ENCODE measurements at regions not wholly inside any gene's neighbourhood (a gene's known extent, or its start where the extent isn't known, plus 50 kb on each side); places are given as distances from the start of the nearest gene placed in this dataset.
"Not testable (repeated sequence)": the region's sequence is repeated elsewhere in the genome, so short reads cannot be mapped to it uniquely, and the experiment has no call there.

DNA sequence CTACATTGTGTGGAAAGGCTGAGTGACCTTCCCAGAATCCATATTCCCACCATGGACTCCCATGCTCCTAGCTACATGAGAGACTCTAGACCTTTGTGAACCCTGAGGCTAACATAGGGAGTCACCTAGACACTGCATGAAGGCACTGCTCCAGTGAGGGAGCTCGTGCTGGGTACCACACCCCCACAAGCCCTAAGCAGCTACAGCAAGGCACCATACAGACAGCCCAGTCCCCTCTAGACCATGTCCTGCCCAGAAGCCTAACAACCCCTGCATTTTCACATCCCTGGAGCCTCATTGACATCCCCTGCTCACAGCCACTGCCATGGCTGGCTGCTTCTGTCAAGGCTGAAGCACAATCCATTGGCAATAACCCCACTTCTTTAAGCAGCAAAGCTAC is 176.5 kb upstream of the CTNND2 start:
- DNase-seq = no peak

DNA sequence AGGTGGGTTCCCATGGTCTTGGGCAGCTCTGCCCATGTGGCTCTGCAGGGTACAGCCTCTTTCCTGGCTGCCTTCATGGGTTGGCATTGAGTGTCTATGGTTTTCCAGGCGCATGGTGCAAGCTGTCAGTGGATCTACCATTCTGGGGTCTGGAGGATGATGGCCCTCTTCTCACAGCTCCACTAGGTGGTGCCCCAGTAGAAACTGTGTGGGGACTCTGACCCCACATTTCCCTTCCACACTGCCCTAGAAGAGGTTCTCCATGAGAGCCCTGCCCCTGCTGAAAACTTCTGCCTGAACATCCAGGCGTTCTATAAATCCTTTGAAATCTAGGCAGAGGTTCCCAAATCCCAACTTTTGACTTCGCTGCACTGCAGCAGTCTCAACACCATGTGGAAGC is 174.0 kb upstream of the CTNND2 start:
- not testable (repeated sequence) for DNase-seq

DNA sequence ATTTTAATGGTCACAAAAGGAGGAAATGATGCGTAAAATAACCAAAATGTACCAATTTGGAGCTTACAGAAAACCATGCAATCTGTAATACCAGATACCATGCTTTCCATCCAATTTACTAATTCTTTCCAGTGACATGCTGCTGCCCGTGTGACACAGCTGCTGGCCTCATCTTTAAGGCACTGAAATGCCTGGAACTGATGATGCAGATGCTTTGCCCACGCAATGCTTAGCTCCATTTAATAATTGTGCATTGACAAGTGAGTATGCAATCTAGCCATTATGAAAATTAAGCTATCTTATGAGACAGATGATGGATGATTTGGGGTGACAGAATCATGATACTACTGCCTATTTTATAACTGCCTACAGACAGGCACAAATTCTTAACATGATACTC is 169.2 kb upstream of the CTNND2 start:
- no peak for DNase-seq

DNA sequence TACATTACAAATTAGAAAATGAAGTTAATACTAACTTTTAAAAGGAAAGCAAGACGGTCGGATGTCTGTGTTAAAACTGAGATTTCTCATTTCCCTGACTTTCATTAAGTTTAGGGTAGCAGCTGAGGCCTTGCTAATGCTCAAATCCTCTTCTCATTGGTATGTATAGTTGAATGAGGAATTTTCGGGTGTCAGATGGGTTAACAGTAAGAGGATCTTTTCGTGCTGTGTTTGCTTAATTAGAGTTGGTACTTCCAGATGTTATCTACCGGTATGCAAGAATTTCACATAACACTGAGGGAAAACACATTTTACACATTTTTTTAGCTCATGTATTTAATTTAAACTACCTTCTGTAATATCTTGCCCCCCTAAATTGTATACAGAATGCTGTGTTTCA is 168.2 kb upstream of the CTNND2 start:
- no peak for DNase-seq

DNA sequence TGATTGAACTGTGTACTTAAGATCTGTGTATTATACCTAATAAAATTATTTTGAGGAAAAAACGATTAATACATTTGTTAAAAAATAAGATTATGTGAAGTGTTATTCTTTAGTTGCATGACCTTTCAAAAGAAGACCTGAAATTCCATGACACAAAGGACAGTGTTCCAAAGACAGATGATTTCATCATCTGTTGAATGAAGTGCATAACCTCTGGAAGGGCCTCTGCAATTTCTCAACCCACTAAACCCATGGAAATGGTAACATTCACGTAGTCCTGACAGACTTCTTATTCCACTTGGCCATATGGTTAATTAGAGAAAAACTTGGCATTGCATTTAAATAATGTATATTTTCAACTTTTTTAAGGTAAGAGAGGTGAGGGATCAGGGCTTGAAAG is 167.2 kb upstream of the CTNND2 start:
- DNase-seq = no peak

DNA sequence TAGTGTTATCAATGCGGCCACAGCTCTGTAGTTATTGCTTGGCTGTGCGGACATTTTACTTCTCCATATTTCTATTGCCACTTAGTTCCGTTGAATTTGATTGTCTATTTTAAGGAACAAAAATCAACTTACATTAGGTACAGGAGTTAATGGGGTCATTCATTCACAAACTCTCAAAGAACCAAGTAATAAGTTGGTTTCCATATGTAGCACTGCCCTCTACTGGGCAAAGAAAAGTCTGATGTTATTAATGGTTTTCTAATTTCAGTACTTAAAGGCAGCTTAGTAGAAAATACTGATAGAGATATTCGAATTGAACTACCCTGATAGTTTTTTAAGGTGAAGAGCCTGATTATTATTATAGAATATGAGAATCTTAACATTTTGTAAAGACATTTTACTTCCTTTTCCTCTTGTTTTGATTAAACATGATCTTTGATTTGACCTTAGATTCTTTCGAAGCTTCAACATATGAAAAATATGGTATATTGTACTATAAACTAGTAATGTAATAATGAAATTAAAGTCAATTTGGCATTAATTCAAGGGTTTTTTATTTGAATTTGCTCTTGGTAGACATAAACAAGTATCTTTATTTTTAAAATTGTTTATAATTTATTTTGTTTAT is 119.5 kb upstream of the CTNND2 start:
- DNase-seq = no peak

DNA sequence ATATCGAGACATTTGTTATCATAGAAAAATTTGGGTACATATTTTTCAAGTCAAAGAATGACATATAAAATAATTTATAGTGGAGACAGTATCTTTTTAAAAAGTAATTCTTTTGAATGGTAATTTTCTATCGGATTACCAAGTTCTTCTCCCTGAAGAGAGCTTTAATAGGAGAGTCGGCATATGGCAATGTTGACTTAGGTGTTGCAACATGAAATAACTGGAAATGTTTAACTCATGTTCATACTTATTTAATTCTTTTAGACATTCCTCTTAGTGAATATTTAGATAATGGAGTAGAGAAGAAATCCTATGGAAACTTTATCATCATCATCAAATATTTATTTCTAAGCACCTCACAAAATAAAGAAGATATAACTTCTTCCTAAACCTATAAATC is 118.2 kb upstream of the CTNND2 start:
- DNase-seq = no peak

DNA sequence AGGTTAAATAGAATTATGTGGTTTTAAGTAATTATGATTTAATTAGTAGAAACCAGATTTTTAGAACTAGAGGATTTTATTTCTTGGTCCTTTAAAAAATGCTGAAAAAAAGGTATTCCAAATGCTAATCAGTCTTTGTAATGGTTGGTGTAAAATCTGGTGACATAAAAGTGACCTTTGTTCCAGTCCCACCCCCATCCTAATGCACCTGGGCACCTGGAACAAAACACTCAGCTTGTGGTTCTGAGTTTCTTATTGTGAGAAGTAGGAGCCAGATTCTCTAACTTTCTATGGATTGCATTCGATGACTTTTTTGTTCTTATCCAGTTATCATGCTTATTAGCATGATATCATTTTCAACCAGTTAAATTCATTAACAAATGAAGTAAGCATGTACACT is 115.1 kb upstream of the CTNND2 start:
- no peak for DNase-seq

DNA sequence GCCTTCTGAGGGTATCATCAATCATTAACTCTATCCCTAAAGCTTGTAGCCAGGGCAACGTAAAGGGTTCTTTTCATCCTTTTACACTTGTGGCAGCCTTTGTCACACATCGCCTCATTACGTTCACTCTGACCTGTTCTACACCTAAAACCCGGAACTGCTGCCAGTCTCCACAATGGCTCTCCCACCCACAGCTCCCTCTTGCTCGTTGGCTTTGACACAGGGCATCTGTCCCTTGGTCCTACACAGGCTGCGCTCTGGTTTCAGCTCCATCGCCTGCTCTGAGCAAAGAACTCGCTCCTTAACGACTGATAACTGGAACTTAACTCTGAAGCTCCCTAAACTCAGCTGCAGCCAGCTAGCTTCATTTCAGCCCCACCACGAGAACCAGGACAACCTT is 112.8 kb upstream of the CTNND2 start:
- DNase-seq = no peak

DNA sequence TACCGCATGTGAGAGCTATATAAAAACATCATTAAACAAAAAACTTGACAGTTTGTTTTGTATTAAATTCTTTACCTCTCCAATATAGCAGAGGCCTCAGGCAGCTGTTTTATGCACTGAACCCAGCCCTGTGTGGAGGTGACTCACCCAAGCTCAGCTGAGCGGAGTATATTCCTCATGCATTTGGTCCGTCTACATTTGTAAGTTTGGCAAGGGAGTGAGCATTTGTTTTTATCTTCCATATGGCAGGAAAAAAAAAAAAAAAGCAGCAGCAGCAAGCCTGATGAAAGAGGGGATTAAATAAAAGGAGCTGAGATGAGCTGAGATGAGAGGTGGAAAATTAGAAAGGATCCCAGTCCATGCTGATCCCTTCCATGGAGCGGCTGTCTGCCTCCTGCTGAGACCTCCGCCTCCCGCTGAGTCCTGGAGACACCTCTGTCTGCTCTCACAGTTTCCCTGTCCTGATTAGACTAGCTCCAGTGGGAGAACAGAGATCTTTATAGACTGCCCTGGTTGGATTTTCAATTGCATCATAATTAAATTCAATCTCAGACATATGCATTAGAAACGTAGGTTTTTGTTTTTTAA is 112.0 kb upstream of the CTNND2 start:
- no peak for DNase-seq

DNA sequence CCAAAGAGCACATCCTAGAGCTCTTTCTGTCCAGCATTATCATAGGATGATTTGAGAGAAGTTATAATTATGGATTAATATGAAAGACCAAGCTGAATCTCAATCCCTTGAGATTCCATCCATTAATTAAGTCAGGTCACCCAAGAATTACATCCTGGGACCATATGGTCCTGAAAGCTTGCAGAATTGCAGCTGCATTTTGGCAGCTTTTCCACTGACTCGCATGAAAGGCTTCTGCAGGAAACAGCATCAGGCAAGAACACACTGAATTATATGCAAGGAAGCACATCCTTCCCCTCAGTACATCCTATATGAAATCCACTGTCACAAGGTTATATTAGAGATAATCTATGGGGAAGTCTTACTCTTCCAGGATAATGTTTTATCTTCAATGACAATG is 109.1 kb upstream of the CTNND2 start:
- DNase-seq = no peak

DNA sequence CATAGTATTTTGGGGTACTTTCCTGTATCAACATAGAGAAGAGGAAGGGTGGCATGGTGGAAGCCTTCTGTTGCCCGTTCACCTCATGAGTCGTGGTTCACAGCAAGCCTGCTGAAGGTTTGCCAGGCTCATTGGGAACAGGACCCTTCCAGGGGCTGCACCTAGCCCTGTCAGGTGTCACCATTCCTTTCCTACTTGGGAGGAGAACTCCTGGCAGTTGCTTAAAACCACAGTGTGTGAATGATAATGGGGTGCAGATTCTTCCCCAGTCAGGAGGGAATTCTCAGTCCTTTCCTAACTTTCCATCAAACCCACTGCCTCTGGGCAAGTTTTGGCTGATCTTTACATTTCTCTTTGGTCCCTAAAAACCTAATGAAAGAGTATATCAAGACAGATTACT is 99.4 kb upstream of the CTNND2 start:
- DNase-seq = no peak

DNA sequence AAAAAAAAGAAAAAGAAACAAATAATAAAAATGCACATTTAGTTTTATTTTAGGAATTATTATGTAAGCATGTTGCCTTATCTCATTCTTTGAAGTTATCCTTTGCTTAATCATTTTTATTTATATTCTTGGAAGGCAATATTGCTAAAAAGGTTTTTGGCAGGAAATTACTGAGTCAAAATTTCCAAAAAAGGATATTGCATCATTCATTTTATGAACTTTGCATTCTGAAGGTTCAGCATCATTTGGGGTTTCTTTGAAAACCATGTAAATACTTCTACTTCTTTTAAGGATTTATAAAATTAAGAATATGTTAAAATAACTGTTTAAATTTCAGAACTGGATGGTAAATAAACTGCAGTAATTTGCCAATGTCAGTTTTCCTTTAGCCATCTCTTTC is 94.2 kb upstream of the CTNND2 start:
- DNase-seq = no peak

DNA sequence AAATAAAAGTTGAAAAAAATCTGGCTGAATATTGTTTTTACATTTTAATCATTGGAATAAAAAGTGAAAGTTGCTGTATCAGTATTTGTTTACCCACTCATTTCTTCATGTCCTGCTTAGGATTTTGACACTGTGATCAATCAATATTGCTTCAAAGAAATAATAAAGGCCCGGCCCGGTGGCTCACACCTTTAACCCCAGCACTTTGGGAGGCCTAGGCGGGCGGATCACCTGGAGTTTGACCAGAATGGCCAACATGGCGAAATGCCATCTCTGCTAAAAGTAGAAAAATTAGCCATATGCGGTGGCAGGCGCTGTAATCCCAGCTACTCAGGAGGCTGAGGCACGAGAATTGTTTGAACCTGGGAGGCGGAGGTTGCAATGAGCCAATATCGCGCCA is 93.7 kb upstream of the CTNND2 start:
- no peak for DNase-seq

DNA sequence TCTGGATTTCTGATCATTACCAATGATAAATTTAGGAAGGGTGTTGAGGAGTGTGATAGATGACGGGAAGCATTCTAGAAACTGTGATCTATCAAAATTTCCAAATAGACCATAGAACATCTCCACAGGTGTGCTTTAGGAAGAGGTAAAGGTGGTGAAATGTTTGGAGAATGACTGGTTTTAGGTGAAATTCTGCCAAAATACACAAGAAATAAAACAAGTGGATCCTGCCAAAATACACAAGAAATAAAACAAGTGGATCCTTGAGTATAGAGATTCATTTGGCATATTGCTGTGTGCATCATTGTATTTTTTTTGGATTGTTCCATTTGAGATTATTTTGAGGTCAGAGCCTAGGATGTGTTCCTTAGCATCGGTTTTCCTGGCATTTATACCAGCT is 88.3 kb upstream of the CTNND2 start:
- DNase-seq = no peak

DNA sequence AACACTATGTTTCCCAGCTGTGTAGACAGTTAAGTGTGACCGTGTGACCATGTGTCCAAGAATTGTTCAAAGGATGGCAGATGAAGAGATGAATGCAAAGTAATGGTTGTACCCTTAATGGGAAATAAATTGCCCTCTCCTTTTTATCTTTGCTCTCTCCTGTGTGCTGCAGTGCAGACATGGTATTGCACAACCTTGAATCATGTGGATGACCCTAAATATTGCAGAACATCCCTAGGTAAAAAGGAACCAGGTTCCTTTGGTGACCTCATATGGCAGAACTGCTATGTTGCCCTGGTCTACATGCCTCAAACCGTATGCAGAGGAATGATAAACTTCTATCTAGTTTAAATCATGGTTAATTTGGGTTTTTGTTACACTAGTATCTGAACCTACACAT is 81.7 kb upstream of the CTNND2 start:
- no peak for DNase-seq

DNA sequence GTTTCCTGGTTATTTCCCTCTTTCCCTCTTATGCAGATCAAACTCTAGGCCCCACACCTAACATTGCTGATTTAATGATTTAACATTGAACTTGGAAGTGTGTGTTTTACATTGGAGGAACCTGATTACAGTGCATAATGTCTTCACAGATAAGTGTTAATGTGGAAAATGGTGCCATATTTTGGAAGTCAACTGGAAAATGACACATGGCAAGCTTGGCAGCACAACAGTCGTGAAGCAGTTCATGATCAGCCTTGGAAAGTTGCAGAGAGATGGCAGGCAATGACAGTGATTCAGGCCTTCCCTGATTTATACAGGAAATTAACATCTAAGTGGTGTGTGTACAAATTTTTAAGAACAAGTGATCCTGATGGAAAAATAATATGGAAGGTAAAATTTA is 80.0 kb upstream of the CTNND2 start:
- no peak for DNase-seq

DNA sequence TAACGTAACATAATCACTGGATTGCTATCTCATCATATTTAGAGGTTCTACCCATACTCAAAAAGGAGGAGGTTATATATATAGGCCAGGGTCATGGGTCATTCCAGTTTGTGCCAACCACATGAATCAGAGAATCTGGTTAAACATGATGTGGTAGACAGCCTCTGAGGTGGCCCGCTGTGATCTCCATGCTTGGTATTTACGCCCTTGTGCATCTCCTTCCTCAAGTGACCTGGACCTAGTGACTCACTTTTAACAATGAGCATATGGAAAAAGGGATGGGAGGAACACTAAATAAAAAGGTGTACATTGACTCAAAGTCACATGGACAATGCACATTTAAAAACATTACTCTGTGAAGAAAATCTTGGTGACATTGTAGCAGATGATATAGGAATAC is 77.7 kb upstream of the CTNND2 start:
- DNase-seq = no peak

DNA sequence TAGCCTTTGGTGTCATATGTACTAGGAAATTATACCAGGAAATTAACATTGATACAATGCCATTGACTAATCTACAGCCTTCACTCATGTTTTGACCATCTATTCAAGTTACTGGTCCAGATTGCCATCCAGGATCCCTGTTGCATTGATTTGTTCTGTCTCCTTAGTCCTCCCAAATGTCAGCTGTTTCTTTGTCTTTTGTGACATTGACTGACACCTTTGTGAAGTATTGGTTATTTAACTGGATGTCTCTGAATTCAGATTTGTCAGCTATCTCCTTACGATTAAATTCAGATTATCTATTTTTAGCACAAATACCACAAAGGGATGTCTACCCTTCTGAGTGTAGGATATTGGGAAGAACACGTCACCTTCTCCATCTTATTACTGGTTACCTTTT is 73.7 kb upstream of the CTNND2 start:
- DNase-seq = no peak

DNA sequence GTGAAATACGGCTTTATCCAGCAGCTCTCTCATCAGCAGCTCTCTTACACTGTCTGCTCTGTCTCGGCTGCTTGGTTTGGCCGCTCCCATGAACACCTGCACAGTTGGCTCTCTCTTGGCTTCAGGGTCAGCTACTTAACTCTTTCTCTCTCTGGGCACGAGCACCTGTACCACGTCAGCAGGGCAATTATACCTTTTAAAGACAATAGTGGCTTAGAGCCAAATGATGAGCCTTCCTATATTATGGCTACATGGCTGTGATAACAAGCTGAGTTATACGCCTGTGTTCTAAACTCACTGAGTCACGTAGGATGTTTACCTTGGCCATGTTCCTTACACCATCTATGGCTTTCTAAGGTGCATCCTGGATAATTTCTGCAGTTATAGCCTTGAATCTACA is 69.2 kb upstream of the CTNND2 start:
- DNase-seq = no peak

DNA sequence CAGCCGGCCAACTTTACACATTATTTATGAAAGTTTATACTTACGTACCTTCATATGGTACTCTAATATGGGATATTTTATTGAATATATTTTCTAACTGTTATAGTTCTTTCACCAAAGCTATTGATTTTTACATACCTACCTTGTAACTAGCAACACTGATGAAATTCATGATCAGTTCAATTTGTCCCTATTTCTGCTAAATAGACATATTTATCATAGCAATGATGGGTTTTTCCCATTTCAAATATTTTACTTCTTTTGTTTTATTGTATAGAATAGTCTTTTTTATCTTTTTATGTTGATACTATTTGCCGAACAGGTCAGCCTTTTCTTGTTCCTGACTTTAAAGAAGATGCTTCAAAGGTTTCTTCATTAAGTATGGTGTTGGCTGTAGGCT is 59.0 kb upstream of the CTNND2 start:
- DNase-seq = no peak

DNA sequence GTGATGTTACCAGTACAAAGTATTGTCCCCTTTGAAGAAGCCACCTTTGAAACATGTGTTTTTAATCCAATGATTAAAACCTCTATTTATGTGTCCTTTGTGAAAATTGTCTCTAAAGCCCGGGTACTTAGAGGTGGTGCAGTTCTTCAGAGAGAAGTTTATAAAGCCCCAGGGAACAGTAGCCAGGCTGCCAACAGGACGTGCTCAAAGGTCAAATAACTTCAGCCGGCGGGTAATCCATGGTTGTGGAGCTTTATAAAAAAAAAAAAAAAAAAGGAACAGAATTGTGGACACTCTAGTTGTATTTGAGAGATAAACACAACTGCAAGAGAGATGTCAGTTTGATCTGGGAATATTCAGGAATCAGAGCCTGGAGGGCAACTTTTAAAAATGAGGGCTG is 57.9 kb upstream of the CTNND2 start:
- no peak for DNase-seq

DNA sequence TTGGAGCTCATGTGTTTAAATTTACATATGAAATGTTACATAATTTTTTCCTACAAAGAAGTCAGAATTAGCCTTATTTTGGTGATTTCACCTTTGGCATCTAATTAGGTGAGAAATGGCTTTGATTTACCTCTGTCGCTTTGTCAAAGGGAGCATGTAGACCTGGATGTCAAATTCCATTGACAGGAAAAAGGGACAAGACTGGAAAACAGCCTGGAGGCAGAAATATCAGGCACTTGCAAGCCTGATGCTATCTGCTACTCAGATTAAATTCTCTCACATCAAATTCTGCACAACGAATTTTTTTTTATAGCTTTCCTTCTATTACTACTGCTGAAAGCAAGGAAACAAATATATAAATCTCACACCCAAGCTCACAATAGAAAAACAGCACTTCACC is 54.1 kb upstream of the CTNND2 start:
- DNase-seq = no peak

DNA sequence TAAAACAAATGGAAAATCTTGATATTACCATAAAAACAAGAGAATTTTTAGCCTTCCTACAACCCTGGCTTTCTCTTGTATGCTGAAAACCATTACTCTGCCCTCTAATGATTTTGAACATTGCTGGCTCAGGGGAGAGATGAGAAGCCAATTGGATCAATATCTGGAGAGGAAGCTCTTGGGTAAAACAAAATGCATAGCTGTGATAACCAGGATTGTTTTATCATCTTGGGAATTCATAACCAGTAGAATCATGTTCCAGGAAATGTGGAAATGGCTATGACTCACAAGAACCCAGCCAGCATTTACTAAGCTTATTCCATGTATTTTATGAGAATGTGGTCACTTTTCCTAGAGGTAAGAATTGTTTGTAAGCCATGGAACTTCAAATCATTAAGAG is 51.1 kb upstream of the CTNND2 start:
- no peak for DNase-seq
